Activated naive CD4-positive, alpha-beta T cell treated with anti-CD3 and anti-CD28 coated beads, Interleukin-2, amount 10 ng/mL, durations not matched to agents 7 days and 5 days (primary cell): ENCODE measurements at regions not wholly inside any gene's neighbourhood (a gene's known extent, or its start where the extent isn't known, plus 50 kb on each side); places are given as distances from the start of the nearest gene placed in this dataset.
A peak's percentile ranks its signal among the peaks of the same experiment; 100 is the strongest.
"Not testable (repeated sequence)": the region's sequence is repeated elsewhere in the genome, so short reads cannot be mapped to it uniquely, and the experiment has no call there.

Experiments
- CTCF ChIA-PET: fragments of 350-600 bp; sonication (Branson Sonifier 250); formaldehyde crosslinking; loops from one replicate; lab custom pipeline; 2021; ENCODE audit warnings: antibody characterized with exemption; lab: Charles Lee
- DNase-seq: peaks from one replicate; pipeline ENCODE4 v3.0.0-alpha.2; 2020
- H3K27ac Mint-ChIP-seq: one replicate; pipeline ENCODE4 v1.8.0; 2021; ENCODE audit warnings: mild to moderate bottlenecking, moderate library complexity, mixed read lengths
- H3K27me3 Mint-ChIP-seq: one replicate; pipeline ENCODE4 v1.8.0; 2021; ENCODE audit warnings: mild to moderate bottlenecking, mixed read lengths
- H3K36me3 Mint-ChIP-seq: one replicate; pipeline ENCODE4 v1.8.0; 2021; ENCODE audit warnings: mixed read lengths
- H3K4me1 Mint-ChIP-seq: one replicate; pipeline ENCODE4 v1.8.0; 2021; ENCODE audit warnings: mixed read lengths
- H3K4me3 Mint-ChIP-seq: one replicate; pipeline ENCODE4 v1.8.0; 2021; ENCODE audit warnings: mild to moderate bottlenecking, moderate library complexity, mixed read lengths
- H3K9me3 Mint-ChIP-seq: one replicate; pipeline ENCODE4 v1.8.0; 2021; ENCODE audit warnings: mixed read lengths

- CTCF ChIA-PET, result interaction anchor here (0.6 to 1.2 kb wide), 2 partner anchors 10 to 72 kb away, joined by 3 to 4 read pairs; no protein-coding TSS in a partner anchor
- H3K36me3 Mint-ChIP-seq, H3K4me1 Mint-ChIP-seq, H3K27ac Mint-ChIP-seq, DNase-seq, H3K9me3 Mint-ChIP-seq, H3K4me3 Mint-ChIP-seq, H3K27me3 Mint-ChIP-seq: not testable (repeated sequence)
Measured at GRCh38 chrX:132302687-132303086, 83.4 kb upstream of the RAP2C start.

GRCh38 chrX:132294776-132295495 lies 75.7 kb upstream of the RAP2C start:
- H3K27ac Mint-ChIP-seq, result no peak overlapping the region

GRCh38 chrX:132294192-132294591 lies 74.9 kb upstream of the RAP2C start:
- Mint-ChIP-seq H3K4me3 (no peak overlapping the region), H3K27me3 (no peaks in the 10 kb centered on the region), H3K36me3 (no peaks in the 10 kb centered on the region), H3K4me1 (no peaks in the 10 kb centered on the region), H3K27ac (no peak overlapping the region), H3K9me3 (no peaks in the 10 kb centered on the region)
- no peak for DNase-seq
- CTCF ChIA-PET, result interaction anchor here (1.2 to 2.6 kb wide), 3 partner anchors 179 to 337 kb away, joined by 4 to 49 read pairs (median 4); no protein-coding TSS in a partner anchor

More at GRCh38 chrX:132294776-132295495, 75.7 kb upstream of the RAP2C start:
- Mint-ChIP-seq H3K27me3 (no peaks in the 10 kb centered on the region), H3K4me1 (no peaks in the 10 kb centered on the region), H3K4me3 (no peak overlapping the region), H3K9me3 (no peaks in the 10 kb centered on the region), H3K36me3 (no peaks in the 10 kb centered on the region)
- no peak for DNase-seq
- CTCF ChIA-PET, result interaction anchor here (1.2 kb wide), 1 partner anchor 179 kb away, joined by 4 read pairs; no protein-coding TSS in a partner anchor

GRCh38 chrX:132292793-132293192 lies 73.5 kb upstream of the RAP2C start:
- no peaks in the 10 kb centered on the region for H3K27me3 Mint-ChIP-seq
- H3K9me3 Mint-ChIP-seq, result no peaks in the 10 kb centered on the region
- no peaks in the 10 kb centered on the region for H3K36me3 Mint-ChIP-seq
- DNase-seq, result peak; percentile 30
- CTCF ChIA-PET, result interaction anchor here (0.5 to 2.6 kb wide), 18 partner anchors 11 to 465 kb away, joined by 3 to 49 read pairs (median 3); no protein-coding TSS in a partner anchor
- H3K4me3 Mint-ChIP-seq, result no peak overlapping the region
- H3K4me1 Mint-ChIP-seq, result no peaks in the 10 kb centered on the region
- H3K27ac Mint-ChIP-seq, result no peak overlapping the region

- H3K4me1 Mint-ChIP-seq, result no peaks in the 10 kb centered on the region
- no peak overlapping the region for H3K4me3 Mint-ChIP-seq
- H3K27me3 Mint-ChIP-seq, result no peaks in the 10 kb centered on the region
- CTCF ChIA-PET, result no interaction called here
- no peak overlapping the region for H3K27ac Mint-ChIP-seq
- H3K36me3 Mint-ChIP-seq, result no peaks in the 10 kb centered on the region
- DNase-seq, result no peak
- H3K9me3 Mint-ChIP-seq, result no peaks in the 10 kb centered on the region
Measured at GRCh38 chrX:132277953-132278614, 58.8 kb upstream of the RAP2C start.

- CTCF ChIA-PET, result interaction anchor here (0.8 kb wide), 1 partner anchor 20 kb away, joined by 3 read pairs; no protein-coding TSS in a partner anchor
- Mint-ChIP-seq H3K9me3 (no peaks in the 10 kb centered on the region), H3K27ac (no peak overlapping the region), H3K36me3 (no peaks in the 10 kb centered on the region), H3K4me1 (no peaks in the 10 kb centered on the region), H3K27me3 (no peaks in the 10 kb centered on the region), H3K4me3 (no peak overlapping the region)
- DNase-seq, result no peak
Measured at GRCh38 chrX:132272826-132273225, 53.6 kb upstream of the RAP2C start.

- H3K27me3 Mint-ChIP-seq, result no peaks in the 10 kb centered on the region
- H3K4me3 Mint-ChIP-seq, result no peak overlapping the region
- H3K27ac Mint-ChIP-seq, result no peak overlapping the region
- H3K9me3 Mint-ChIP-seq, result no peaks in the 10 kb centered on the region
- H3K36me3 Mint-ChIP-seq, result no peaks in the 10 kb centered on the region
- no peak for DNase-seq
- no peaks in the 10 kb centered on the region for H3K4me1 Mint-ChIP-seq
- CTCF ChIA-PET, result interaction anchor here (0.9 kb wide), 1 partner anchor 21 kb away, joined by 4 read pairs; no protein-coding TSS in a partner anchor
Measured at GRCh38 chrX:132271311-132271778, 52.1 kb upstream of the RAP2C start.

GRCh38 chrX:132270699-132271098 lies 51.5 kb upstream of the RAP2C start:
- DNase-seq, result no peak
- Mint-ChIP-seq H3K4me3 (no peak overlapping the region), H3K27ac (no peak overlapping the region), H3K4me1 (no peaks in the 10 kb centered on the region), H3K27me3 (no peaks in the 10 kb centered on the region), H3K36me3 (no peaks in the 10 kb centered on the region), H3K9me3 (no peaks in the 10 kb centered on the region)
- CTCF ChIA-PET, result interaction anchor here (0.9 kb wide), 1 partner anchor 22 kb away, joined by 4 read pairs; no protein-coding TSS in a partner anchor

- Mint-ChIP-seq H3K36me3 (no peaks in the 10 kb centered on the region), H3K9me3 (no peaks in the 10 kb centered on the region), H3K27me3 (no peaks in the 10 kb centered on the region), H3K4me1 (no peaks in the 10 kb centered on the region), H3K4me3 (no peak overlapping the region), H3K27ac (no peak overlapping the region)
- CTCF ChIA-PET, result no interaction called here
- no peak for DNase-seq
Measured at GRCh38 chrX:132270021-132270420, 50.8 kb upstream of the RAP2C start.
